ENCODE measurements at regions not wholly inside any gene's neighbourhood (a gene's known extent, or its start where the extent isn't known, plus 50 kb on each side); places are given as distances from the start of the nearest gene placed in this dataset.

DNA sequence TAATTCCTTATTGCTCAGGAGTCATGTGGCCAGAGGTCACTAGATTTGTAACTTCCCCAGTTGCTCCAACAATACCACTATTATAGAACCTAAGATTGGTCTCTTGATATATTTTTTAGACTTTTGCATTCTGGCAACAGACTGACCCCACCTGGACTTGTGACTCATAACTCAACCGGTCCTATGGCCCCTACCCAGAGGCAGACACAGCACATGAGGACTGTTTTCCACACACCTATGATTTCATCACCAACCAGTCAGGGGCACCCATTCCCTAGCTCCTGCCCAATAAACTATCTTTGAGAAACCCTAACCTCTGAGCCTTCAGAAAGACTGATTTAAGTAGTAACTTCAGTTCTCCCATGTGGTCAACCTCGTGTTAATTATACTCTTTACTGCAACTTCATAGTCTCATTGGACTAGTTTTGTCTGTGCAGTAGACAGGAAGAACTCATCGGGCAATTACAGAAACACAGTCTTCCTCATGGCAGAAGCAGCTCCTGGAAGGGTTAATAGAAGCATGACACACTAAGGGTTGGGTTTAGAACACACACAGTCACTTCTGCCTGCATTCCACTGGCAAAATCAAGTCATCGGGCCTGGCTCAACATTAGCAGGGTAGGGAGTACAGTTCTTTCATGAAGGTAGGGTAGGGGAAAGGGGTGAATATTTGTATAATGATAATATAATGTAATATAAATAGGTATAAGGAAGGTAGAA, 251.8 kb downstream of the UQCRFS1 start:
- TF ChIP-seq, protein P1, sequence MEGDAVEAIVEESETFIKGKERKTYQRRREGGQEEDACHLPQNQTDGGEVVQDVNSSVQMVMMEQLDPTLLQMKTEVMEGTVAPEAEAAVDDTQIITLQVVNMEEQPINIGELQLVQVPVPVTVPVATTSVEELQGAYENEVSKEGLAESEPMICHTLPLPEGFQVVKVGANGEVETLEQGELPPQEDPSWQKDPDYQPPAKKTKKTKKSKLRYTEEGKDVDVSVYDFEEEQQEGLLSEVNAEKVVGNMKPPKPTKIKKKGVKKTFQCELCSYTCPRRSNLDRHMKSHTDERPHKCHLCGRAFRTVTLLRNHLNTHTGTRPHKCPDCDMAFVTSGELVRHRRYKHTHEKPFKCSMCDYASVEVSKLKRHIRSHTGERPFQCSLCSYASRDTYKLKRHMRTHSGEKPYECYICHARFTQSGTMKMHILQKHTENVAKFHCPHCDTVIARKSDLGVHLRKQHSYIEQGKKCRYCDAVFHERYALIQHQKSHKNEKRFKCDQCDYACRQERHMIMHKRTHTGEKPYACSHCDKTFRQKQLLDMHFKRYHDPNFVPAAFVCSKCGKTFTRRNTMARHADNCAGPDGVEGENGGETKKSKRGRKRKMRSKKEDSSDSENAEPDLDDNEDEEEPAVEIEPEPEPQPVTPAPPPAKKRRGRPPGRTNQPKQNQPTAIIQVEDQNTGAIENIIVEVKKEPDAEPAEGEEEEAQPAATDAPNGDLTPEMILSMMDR (IDR thresholded peaks at IDR 0.05), result no peak
- TF ChIP-seq POLR2AphosphoS5 (IDR thresholded peaks at IDR 0.05), result no peak
- no peak for TF ChIP-seq EP300 (IDR thresholded peaks at IDR 0.05)

All from sigmoid colon (tissue), 4 donors.